Nephron (organoid): ENCODE measurements at regions not wholly inside any gene's neighbourhood (a gene's known extent, or its start where the extent isn't known, plus 50 kb on each side); places are given as distances from the start of the nearest gene placed in this dataset.

Experiments
- H3K27ac Mint-ChIP-seq, 3 experiments: 2 replicates each; pipeline ENCODE4 v1.8.0; 2020; ENCODE audit warnings: mixed read lengths in 3 of 3, mild to moderate bottlenecking in 2 of 3, moderate library complexity in 1 of 3
- H3K27me3 Mint-ChIP-seq: 2 replicates; pipeline ENCODE4 v1.8.0; 2021; ENCODE audit warnings: low read depth, mild to moderate bottlenecking, moderate library complexity, mixed read lengths
- H3K36me3 Mint-ChIP-seq: 2 replicates; pipeline ENCODE4 v1.8.0; 2020; ENCODE audit warnings: low read depth, mixed read lengths
- H3K4me1 Mint-ChIP-seq: 2 replicates; pipeline ENCODE4 v1.8.0; 2020; ENCODE audit warnings: mixed read lengths
- H3K4me3 Mint-ChIP-seq, 3 experiments: 2 replicates each; pipeline ENCODE4 v1.8.0; 2020; ENCODE audit warnings: mild to moderate bottlenecking in 3 of 3, mixed read lengths in 3 of 3, moderate library complexity in 2 of 3
- H3K9me3 Mint-ChIP-seq: 2 replicates; pipeline ENCODE4 v1.8.0; 2020; ENCODE audit warnings: mixed read lengths
- TF ChIP-seq, protein P1 (sequence below), 3 experiments: fragments of 200-600 bp; sonication (generic); IDR thresholded peaks; one replicate each; pipeline ENCODE4 v1.5.0; 2021; ENCODE audit warnings: antibody characterized with exemption in 3 of 3; ENCODE audit not compliant: unreplicated experiment in 3 of 3

DNA sequence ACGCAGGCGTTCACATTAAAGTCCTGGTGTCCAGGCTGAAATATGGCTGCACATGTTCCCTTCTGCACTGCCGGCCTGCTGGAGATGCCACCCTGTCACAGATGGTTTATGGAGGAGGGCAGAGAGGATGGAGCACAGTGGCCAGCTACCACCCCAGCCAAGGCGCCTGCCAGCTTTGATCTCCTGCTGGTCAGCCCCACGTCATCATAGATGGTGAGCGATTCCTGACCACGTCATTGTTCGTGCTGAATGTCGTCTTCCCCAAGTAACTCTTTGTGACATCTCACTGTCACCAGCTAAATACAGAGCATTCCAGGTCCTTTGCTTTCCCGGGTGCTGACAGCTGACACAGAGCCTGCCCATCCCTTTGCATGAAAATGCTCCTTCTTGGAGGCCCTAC lies 248.3 kb downstream of the TTC32 start:
- Mint-ChIP-seq H3K4me3 (no peak overlapping the region), H3K27ac (no peak overlapping the region), H3K36me3 (no peaks in the 10 kb centered on the region), H3K27me3 (peaks cover 6% of the 10 kb centered on the region), H3K9me3 (no peaks in the 10 kb centered on the region), H3K4me1 (no peaks in the 10 kb centered on the region)
- TF ChIP-seq, protein P1, sequence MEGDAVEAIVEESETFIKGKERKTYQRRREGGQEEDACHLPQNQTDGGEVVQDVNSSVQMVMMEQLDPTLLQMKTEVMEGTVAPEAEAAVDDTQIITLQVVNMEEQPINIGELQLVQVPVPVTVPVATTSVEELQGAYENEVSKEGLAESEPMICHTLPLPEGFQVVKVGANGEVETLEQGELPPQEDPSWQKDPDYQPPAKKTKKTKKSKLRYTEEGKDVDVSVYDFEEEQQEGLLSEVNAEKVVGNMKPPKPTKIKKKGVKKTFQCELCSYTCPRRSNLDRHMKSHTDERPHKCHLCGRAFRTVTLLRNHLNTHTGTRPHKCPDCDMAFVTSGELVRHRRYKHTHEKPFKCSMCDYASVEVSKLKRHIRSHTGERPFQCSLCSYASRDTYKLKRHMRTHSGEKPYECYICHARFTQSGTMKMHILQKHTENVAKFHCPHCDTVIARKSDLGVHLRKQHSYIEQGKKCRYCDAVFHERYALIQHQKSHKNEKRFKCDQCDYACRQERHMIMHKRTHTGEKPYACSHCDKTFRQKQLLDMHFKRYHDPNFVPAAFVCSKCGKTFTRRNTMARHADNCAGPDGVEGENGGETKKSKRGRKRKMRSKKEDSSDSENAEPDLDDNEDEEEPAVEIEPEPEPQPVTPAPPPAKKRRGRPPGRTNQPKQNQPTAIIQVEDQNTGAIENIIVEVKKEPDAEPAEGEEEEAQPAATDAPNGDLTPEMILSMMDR (IDR thresholded peaks at IDR 0.05; ENCODE audit: unreplicated experiment in 3 of 3): no peak

DNA sequence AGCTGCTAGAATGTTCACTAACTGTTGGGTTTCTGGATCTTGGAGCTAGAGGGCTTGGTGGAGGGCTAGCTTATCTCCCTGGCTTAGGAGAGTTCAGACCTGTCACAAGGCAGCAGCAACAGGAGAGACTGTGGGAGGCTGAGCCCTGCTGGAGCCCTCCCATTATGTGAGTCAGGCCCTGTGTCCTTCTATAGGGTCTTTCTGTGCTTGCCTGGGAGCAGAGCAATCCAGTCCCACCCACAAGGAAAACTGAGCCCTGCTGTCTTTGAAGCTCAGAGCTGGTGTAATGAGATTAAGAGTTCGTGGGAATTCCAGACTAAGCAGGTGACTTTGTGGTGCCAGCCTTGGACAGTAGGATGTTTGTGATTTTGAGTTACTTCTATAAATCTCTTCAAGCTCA lies 249.0 kb downstream of the TTC32 start:
- no peak overlapping the region for H3K27ac Mint-ChIP-seq
- no peaks in the 10 kb centered on the region for H3K9me3 Mint-ChIP-seq
- no peaks in the 10 kb centered on the region for H3K4me1 Mint-ChIP-seq
- H3K4me3 Mint-ChIP-seq: no peak overlapping the region
- H3K36me3 Mint-ChIP-seq: no peaks in the 10 kb centered on the region
- H3K27me3 Mint-ChIP-seq: peaks cover 6% of the 10 kb centered on the region
- TF ChIP-seq, protein P1 (IDR thresholded peaks at IDR 0.05; ENCODE audit: unreplicated experiment in 3 of 3): no peak

DNA sequence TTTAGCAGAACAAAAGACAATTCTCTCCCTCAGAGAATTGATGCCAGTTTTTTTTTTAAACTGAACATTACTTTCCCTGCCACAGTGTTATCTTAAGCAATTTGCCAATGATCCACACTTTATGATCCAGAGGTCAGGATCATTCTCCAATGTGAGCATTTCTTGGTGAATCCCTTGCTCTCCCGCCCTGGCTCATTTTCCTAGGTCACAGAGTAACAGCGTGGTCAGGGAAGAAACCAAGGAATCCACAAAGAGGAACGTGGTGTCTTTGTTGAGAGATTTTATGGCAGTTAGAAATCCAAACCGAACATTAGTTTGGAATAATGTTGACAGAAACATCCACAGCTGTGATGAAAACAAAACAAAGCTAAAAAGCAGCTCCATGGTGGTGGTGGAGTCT lies 250.3 kb downstream of the TTC32 start:
- no peak overlapping the region for H3K27ac Mint-ChIP-seq
- TF ChIP-seq, protein P1 (IDR thresholded peaks at IDR 0.05; ENCODE audit: unreplicated experiment in 3 of 3): no peak
- H3K27me3 Mint-ChIP-seq: peaks cover 6% of the 10 kb centered on the region
- no peaks in the 10 kb centered on the region for H3K4me1 Mint-ChIP-seq
- H3K36me3 Mint-ChIP-seq: no peaks in the 10 kb centered on the region
- H3K4me3 Mint-ChIP-seq: no peak overlapping the region
- H3K9me3 Mint-ChIP-seq: no peaks in the 10 kb centered on the region

DNA sequence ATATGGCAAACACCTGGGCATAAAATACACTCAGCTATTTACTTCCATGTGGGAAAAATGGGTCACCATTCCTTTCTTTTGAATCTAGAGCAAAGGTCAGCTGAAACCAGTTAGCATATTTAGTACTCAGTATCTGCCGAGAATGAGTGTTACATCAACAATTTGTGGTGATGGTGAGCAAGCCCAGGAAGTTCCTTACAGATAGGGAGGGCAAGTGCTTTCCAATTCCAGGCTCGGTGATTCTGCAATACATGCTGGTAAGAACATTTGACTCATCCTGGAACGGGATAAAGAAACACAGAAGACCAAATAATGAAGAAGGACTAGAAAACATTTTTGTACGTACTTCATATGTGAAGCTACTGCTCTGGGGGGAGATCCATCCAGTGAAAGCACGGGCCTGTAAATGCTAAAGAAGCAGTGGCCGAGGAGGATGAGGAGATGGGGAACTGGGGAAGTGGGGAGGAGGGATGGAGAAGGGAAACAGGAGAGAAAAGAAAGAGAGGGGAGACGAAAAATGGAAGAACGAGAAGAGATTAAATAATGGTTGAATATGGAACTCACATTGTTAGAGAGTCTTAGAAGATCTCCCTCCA lies 251.9 kb downstream of the TTC32 start:
- Mint-ChIP-seq H3K27me3 (peaks cover 6% of the 10 kb centered on the region), H3K4me3 (no peak overlapping the region), H3K9me3 (no peaks in the 10 kb centered on the region), H3K4me1 (no peaks in the 10 kb centered on the region), H3K36me3 (no peaks in the 10 kb centered on the region), H3K27ac (no peak overlapping the region)
- TF ChIP-seq, protein P1 (IDR thresholded peaks at IDR 0.05; ENCODE audit: unreplicated experiment in 3 of 3): no peak

DNA sequence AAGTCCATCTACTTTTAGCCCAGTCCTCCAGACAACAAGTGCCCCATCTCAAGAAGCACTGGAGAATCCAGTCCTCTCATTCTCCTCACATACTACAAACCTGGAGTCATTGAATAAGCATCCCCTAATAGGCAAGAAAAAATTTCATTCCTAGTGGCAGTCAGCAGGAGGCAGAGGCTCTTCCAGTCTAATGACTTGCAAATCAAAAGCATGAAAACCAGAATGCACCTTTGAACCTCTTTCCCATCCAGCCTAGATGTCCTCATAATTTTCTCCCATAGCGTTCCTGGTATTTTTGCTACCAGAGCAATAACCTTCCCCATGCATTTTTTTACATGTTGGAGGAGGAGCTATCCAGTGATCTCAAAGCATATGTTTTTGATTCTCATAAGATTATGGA lies 252.6 kb downstream of the TTC32 start:
- H3K36me3 Mint-ChIP-seq: no peaks in the 10 kb centered on the region
- TF ChIP-seq, protein P1 (IDR thresholded peaks at IDR 0.05; ENCODE audit: unreplicated experiment in 3 of 3): no peak
- H3K27ac Mint-ChIP-seq: peak overlapping the region in 1 of 3 experiments; percentile 35
- no peaks in the 10 kb centered on the region for H3K9me3 Mint-ChIP-seq
- H3K4me3 Mint-ChIP-seq: no peak overlapping the region
- peaks cover 6% of the 10 kb centered on the region for H3K27me3 Mint-ChIP-seq
- no peaks in the 10 kb centered on the region for H3K4me1 Mint-ChIP-seq

DNA sequence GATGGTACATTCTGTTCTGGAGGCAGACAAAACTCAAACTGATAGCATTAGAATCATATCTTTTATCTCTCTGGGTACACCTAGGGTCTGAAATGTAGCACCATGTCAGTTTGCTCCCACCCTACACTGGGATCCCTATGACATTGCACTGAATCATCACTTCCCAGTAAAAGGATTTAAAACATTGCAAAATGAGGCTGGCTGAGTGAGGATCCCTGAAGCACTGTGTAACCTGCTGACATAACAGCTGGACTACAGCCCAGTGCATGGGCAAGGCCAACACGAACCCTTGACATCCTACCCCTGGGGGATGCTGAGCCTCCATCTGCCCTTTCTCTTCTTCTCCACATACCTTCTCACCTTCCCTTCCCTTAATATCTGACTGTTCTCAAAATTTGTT lies 253.2 kb downstream of the TTC32 start:
- Mint-ChIP-seq H3K27me3 (peaks cover 6% of the 10 kb centered on the region), H3K36me3 (no peaks in the 10 kb centered on the region), H3K4me3 (no peak overlapping the region), H3K4me1 (no peaks in the 10 kb centered on the region), H3K9me3 (no peaks in the 10 kb centered on the region), H3K27ac (peak overlapping the region in 1 of 3 experiments; percentile 35)
- TF ChIP-seq, protein P1 (IDR thresholded peaks at IDR 0.05; ENCODE audit: unreplicated experiment in 3 of 3): no peak
